ENCODE measurements at regions not wholly inside any gene's neighbourhood (a gene's known extent, or its start where the extent isn't known, plus 50 kb on each side); places are given as distances from the start of the nearest gene placed in this dataset.

DNA sequence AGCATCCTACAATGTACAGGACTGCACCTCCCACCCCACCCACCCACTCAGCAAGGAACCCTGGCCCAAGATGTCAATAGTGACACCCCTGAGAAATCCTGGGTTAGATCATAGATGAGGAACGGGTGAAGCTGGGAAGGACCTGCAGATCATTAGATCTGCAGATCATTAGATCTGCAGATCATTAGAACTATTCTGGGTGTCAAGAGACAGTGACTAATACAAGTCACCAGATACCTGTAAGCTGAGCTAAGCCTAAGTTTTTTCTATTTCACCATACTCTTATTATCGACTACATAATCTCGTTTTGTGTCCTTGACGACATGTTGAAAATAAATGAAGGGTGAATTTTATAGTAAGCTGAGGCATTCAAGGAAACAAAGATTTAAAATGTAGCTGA, 325.7 kb downstream of the DUSP10 start:
- TF ChIP-seq, protein P1, sequence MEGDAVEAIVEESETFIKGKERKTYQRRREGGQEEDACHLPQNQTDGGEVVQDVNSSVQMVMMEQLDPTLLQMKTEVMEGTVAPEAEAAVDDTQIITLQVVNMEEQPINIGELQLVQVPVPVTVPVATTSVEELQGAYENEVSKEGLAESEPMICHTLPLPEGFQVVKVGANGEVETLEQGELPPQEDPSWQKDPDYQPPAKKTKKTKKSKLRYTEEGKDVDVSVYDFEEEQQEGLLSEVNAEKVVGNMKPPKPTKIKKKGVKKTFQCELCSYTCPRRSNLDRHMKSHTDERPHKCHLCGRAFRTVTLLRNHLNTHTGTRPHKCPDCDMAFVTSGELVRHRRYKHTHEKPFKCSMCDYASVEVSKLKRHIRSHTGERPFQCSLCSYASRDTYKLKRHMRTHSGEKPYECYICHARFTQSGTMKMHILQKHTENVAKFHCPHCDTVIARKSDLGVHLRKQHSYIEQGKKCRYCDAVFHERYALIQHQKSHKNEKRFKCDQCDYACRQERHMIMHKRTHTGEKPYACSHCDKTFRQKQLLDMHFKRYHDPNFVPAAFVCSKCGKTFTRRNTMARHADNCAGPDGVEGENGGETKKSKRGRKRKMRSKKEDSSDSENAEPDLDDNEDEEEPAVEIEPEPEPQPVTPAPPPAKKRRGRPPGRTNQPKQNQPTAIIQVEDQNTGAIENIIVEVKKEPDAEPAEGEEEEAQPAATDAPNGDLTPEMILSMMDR (IDR thresholded peaks at IDR 0.05) = no peak
- ATAC-seq = peak in 2 of 4 donors; percentile 37 to 49
- Histone ChIP-seq H3K27me3 (no peaks in the 10 kb centered on the region), H3K4me1 (no peaks in the 10 kb centered on the region), H3K36me3 (no peaks in the 10 kb centered on the region), H3K9me3 (no peaks in the 10 kb centered on the region), H3K4me3 (no peak overlapping the region), H3K27ac (peak overlapping the region in 1 of 4 donors; percentile 57)
- WGBS, 2 donors = 36 to 58% methylated on average over 4 of the region's 4 CpGs
- DNase-seq = no peak
- no peak for FAIRE-seq
- intact Hi-C loops (cut with DNase I) = no loop called here

DNA sequence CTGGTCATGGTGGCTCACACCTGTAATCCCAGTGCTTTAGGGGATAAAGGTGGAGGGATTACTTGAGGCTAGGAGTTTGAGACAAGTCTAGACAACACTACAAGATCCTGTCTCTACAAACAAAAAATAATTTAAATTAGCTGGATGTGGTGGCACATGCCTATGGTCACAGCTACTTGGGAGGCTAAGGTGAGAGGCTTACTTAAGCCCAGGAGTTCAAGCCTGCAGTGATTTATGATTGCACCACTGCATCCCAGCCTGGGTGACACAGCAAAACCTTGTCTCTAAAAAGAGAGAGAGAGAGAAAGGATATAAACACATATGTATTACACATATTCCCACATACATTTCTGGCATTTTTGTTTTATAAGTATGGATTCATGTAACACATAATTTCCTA, 325.2 kb downstream of the DUSP10 start:
- TF ChIP-seq, protein P1 (IDR thresholded peaks at IDR 0.05) = no peak
- DNase-seq (no peak), FAIRE-seq (no peak), ATAC-seq (no peak)
- Histone ChIP-seq H3K36me3 (no peaks in the 10 kb centered on the region), H3K4me1 (no peaks in the 10 kb centered on the region), H3K27me3 (no peaks in the 10 kb centered on the region), H3K27ac (peak overlapping the region in 1 of 4 donors; percentile 57), H3K4me3 (no peak overlapping the region), H3K9me3 (no peaks in the 10 kb centered on the region)
- intact Hi-C loops (cut with DNase I) = no loop called here

DNA sequence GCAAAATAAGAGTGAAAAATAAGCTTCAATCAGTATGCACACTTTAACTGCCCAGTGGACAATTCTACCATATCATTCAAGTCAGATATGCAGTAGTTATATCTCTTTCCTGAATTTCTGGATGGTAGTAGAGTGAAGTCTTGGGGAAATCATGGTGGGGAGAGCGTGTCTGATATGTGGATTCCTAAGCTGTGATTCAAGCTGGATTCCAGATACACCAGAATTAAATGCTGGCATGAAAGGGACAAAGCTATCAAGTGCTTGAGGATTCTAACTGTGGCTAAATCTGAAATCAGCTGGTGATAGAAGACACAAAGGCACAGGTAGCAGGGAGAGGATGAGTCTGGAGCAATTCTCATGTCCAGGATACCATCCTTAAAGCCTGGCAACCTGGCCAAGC, 323.5 kb downstream of the DUSP10 start:
- DNase-seq = no peak
- ATAC-seq = no peak
- Histone ChIP-seq H3K27me3 (no peaks in the 10 kb centered on the region), H3K27ac (no peak overlapping the region), H3K4me1 (no peaks in the 10 kb centered on the region), H3K4me3 (no peak overlapping the region), H3K36me3 (no peaks in the 10 kb centered on the region), H3K9me3 (no peaks in the 10 kb centered on the region)
- TF ChIP-seq, protein P1 (IDR thresholded peaks at IDR 0.05) = no peak
- WGBS, 2 donors = 75 to 93% methylated on average over 1 of the region's 1 CpG
- intact Hi-C loops (cut with DNase I) = no loop called here
- no peak for FAIRE-seq

DNA sequence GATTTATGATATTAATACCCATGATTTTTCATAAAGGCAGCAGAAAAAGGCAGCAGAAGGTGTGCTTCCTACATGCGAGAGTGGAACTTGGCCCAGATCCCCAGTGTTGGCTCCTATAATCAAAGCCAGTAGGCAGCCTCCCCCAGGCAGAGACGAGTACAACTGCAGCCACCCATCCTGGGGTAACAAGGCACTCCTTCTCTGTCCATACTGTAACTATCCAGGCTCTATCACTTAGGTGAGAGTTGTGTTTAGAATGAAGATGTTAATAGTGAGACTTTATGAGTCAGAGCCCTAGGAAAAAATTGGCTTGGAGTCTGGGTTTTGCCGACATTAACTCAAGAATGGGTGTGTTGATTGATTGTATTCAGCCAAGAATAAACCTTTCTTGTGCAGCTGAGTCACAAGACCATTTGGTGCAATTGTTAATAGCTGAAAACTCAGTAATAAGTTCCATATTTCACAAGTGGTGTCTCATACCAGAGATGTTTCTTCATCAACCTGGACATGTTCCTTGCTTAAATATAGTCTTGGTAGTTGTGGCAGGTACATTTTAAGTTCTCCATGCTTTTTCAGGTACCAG, 322.3 kb downstream of the DUSP10 start:
- FAIRE-seq = no peak
- intact Hi-C loops (cut with DNase I) = no loop called here
- 39 to 42% methylated on average over 3 of the region's 3 CpGs for WGBS, 2 donors

DNA sequence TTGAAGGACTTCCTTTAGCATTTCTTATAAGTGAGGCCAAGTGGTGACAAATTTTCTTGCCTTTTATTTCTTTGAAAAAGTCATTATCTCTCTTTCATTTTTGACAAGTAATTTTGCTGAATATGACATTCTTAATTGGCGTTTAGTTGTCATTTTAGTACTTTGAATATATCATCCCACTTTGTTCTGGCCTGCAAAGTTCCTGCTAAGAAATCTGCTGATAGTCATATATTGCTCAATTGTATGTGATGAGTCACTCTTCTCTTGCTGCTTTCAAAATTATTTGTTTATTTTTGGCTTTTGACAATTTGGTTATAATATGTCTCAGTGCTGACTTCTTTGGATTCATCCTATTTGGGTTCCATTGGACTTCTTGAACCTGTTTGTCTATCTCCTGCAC, 312.6 kb downstream of the DUSP10 start:
- H3K4me3 ChIP-seq = no peak overlapping the region
- DNase-seq (no peak), ATAC-seq (no peak), FAIRE-seq (no peak)
- H3K27ac ChIP-seq = no peak overlapping the region
- no peaks in the 10 kb centered on the region for H3K36me3 ChIP-seq
- H3K27me3 ChIP-seq = no peaks in the 10 kb centered on the region
- peaks cover 0 to 6% (median 0%) of the 10 kb centered on the region in 3 donors for H3K4me1 ChIP-seq
- WGBS, 2 donors = 78 to 82% methylated on average over 1 of the region's 1 CpG
- TF ChIP-seq, protein P1 (IDR thresholded peaks at IDR 0.05) = no peak
- intact Hi-C loops (cut with DNase I) = no loop called here
- H3K9me3 ChIP-seq = no peaks in the 10 kb centered on the region

More for the DNA sequence above, 322.3 kb downstream of the DUSP10 start:
- no peaks in the 10 kb centered on the region for H3K9me3 ChIP-seq
- no peaks in the 10 kb centered on the region for H3K4me1 ChIP-seq
- DNase-seq (no peak), ATAC-seq (peak in 2 of 4 donors; percentile 22 to 52)
- no peaks in the 10 kb centered on the region for H3K36me3 ChIP-seq
- no peaks in the 10 kb centered on the region for H3K27me3 ChIP-seq
- TF ChIP-seq, protein P1 (IDR thresholded peaks at IDR 0.05) = no peak
- H3K4me3 ChIP-seq = no peak overlapping the region
- H3K27ac ChIP-seq = no peak overlapping the region
